HCT116 (cell line): ENCODE measurements at regions not wholly inside any gene's neighbourhood (a gene's known extent, or its start where the extent isn't known, plus 50 kb on each side); places are given as distances from the start of the nearest gene placed in this dataset.

Experiments used
- ATAC-seq: fragments of 200-7000 bp; cut with Tn5 transposase; 2 replicates; pipeline ENCODE4 v1.9.1; 2020; ENCODE audit warnings: mild to moderate bottlenecking, moderate library complexity
- BruUV-seq: library from RNA; stranded (reverse); fragments of 400-500 nt; replicated peaks from 2 replicates; lab custom pipeline; 2021; lab: Mats Ljungman, UMichigan
- CTCF ChIA-PET: fragments of 300-600 bp; sonication (Branson Sonifier 250); formaldehyde crosslinking; loops from one replicate; lab custom pipeline; 2021; ENCODE audit warnings: antibody characterized with exemption; lab: Charles Lee
- POLR2A ChIA-PET: fragments of 300-600, 350-600 bp; sonication (Branson Sonifier 250); formaldehyde crosslinking; loops from one replicate; lab custom pipeline; 2021; ENCODE audit warnings: antibody characterized with exemption; lab: Charles Lee
- RAD21 ChIA-PET, 2 experiments: fragments of 300-600 bp; sonication (Branson Sonifier 250); formaldehyde crosslinking; loops; one replicate each; lab custom pipeline; 2023; ENCODE audit warnings: low total read pairs in 2 of 2; ENCODE audit not compliant: uncharacterized antibody in 2 of 2, unreplicated experiment in 2 of 2, low non-redundant PET in 1 of 2; lab: Charles Lee
- DNase-seq: peaks from one replicate; pipeline ENCODE4 v3.0.0-alpha.2; 2010; ENCODE audit warnings: low read depth, low spot score
- H2AFZ ChIP-seq: fragments of 200-600 bp; shearing (Covaris generic), sonication (generic); 2 replicates; pipeline ENCODE4 v1.6.1; 2017; ENCODE audit warnings: low read depth, mixed run types, mixed read lengths, antibody characterized with exemption, low read length; ENCODE audit not compliant: poor library complexity, severe bottlenecking
- H3K27ac ChIP-seq: 2 replicates; pipeline ENCODE4 v1.5.1; 2012; ENCODE audit warnings: low read depth, low read length
- H3K27me3 ChIP-seq: fragments of 200-600 bp; sonication (generic); 2 replicates; pipeline ENCODE4 v1.6.1; 2016; ENCODE audit warnings: mixed run types, low read length, mixed read lengths; ENCODE audit not compliant: insufficient read depth
- H3K36me3 ChIP-seq, 2 experiments: fragments of 200-500 bp in 1 of 2; fragments of 200-600 bp in 1 of 2; sonication (Bioruptor generic) in 1 of 2; sonication (generic) in 1 of 2; 2 replicates each; pipeline versions ENCODE4 v1.5.1 to v1.6.1; 2014 to 2016; ENCODE audit warnings: low read length in 2 of 2, inconsistent platforms in 1 of 2, mixed read lengths in 1 of 2, mixed run types in 1 of 2; ENCODE audit not compliant: insufficient read depth in 2 of 2, control insufficient read depth in 1 of 2
- H3K4me1 ChIP-seq, 2 experiments: fragments of 200-600 bp in 1 of 2; sonication (generic) in 1 of 2; 2 replicates each; pipeline versions ENCODE4 v1.5.1 to v1.6.1; 2012 to 2017; ENCODE audit warnings: low read length in 2 of 2, inconsistent platforms in 1 of 2, mild to moderate bottlenecking in 1 of 2, mixed read lengths in 1 of 2, mixed run types in 1 of 2, moderate library complexity in 1 of 2; ENCODE audit not compliant: insufficient read depth in 2 of 2, control insufficient read depth in 1 of 2
- H3K4me2 ChIP-seq: fragments of 200-600 bp; sonication (generic); 2 replicates; pipeline ENCODE4 v1.6.1; 2017; ENCODE audit warnings: mixed run types, low read length, mixed read lengths
- H3K4me3 ChIP-seq, 2 experiments: fragments of 200-600 bp in 1 of 2; sonication (generic) in 1 of 2; replicated peaks in 1 of 2; 2 replicates each; pipeline ENCODE4 v1.5.1; 2011 to 2016; ENCODE audit warnings: low read length in 2 of 2, control low read depth in 1 of 2, low read depth in 1 of 2, mild to moderate bottlenecking in 1 of 2, mixed read lengths in 1 of 2, mixed run types in 1 of 2
- H3K79me2 ChIP-seq: fragments of 200-600 bp; sonication (generic); 2 replicates; pipeline ENCODE4 v1.6.1; 2017; ENCODE audit warnings: mild to moderate bottlenecking, mixed run types, low read length, moderate library complexity, mixed read lengths; ENCODE audit not compliant: insufficient read depth
- H3K9ac ChIP-seq: fragments of 200-600 bp; sonication (generic); 2 replicates; pipeline ENCODE4 v1.6.1; 2016; ENCODE audit warnings: low read length, mixed read lengths
- H3K9me2 ChIP-seq: fragments of 200-600 bp; sonication (generic), shearing (Covaris generic); 2 replicates; pipeline ENCODE4 v1.6.1; 2017; ENCODE audit warnings: mixed run types, mild to moderate bottlenecking, moderate library complexity; ENCODE audit not compliant: insufficient read depth
- H3K9me3 ChIP-seq, 2 experiments: fragments of 200-500 bp in 1 of 2; fragments of 200-600 bp in 1 of 2; sonication (Bioruptor generic) in 1 of 2; sonication (generic) in 1 of 2; 2 replicates each; pipeline ENCODE4 v1.6.1; 2014 to 2017; ENCODE audit warnings: low read length in 2 of 2, mixed read lengths in 2 of 2, inconsistent platforms in 1 of 2, low read depth in 1 of 2, mild to moderate bottlenecking in 1 of 2, mixed run types in 1 of 2, moderate library complexity in 1 of 2; ENCODE audit not compliant: control insufficient read depth in 1 of 2, insufficient read depth in 1 of 2
- H4K20me1 ChIP-seq: fragments of 200-600 bp; sonication (generic), shearing (Covaris generic); 2 replicates; pipeline ENCODE4 v1.6.1; 2017; ENCODE audit warnings: mixed run types, mild to moderate bottlenecking, moderate library complexity; ENCODE audit not compliant: insufficient read depth
- CEBPB ChIP-seq: IDR thresholded peaks from 2 replicates; pipeline ENCODE4 v1.6.1; 2012; ENCODE audit warnings: low read depth
- JUND ChIP-seq: IDR thresholded peaks from 2 replicates; pipeline ENCODE4 v1.6.1; 2012
- RAD21 ChIP-seq: IDR thresholded peaks from 2 replicates; pipeline ENCODE4 v1.6.1; 2012; ENCODE audit warnings: low read depth, mild to moderate bottlenecking
- SP1 ChIP-seq: IDR thresholded peaks from 2 replicates; pipeline ENCODE4 v1.6.1; 2012; ENCODE audit warnings: low read depth
- SRF ChIP-seq: IDR thresholded peaks from 2 replicates; pipeline ENCODE4 v1.6.1; 2012; ENCODE audit warnings: low read depth
- TCF7L2 ChIP-seq: IDR thresholded peaks from 2 replicates; pipeline ENCODE4 v1.7.0; 2011; ENCODE audit warnings: borderline replicate concordance, inconsistent platforms; ENCODE audit not compliant: insufficient read depth, insufficient read length; ENCODE audit errors: extremely low read depth
- YY1 ChIP-seq: IDR thresholded peaks from 2 replicates; pipeline ENCODE4 v1.6.1; 2011; ENCODE audit warnings: low read length, low read depth, moderate library complexity, mild to moderate bottlenecking; ENCODE audit not compliant: insufficient replicate concordance; ENCODE audit errors: extremely low read depth
- intact Hi-C: fragments of 100-400 bp; cut with micrococcal nuclease; formaldehyde crosslinking; loops from 2 replicates; pipeline ENCODE4 v1.10.0; 2022
- TF ChIP-seq, protein P1 (sequence below), 3 experiments: fragments of 200-600 bp in 1 of 3; sonication (generic) in 1 of 3; IDR thresholded peaks in 2 of 3; conservative IDR thresholded peaks in 1 of 3; 2 replicates each; pipeline ENCODE4 v1.5.1; 2012 to 2017; ENCODE audit warnings: low read depth in 2 of 3, low read length in 2 of 3, antibody characterized with exemption in 1 of 3, borderline replicate concordance in 1 of 3, control low read depth in 1 of 3, mild to moderate bottlenecking in 1 of 3, mixed read lengths in 1 of 3, mixed run types in 1 of 3, moderate library complexity in 1 of 3; ENCODE audit not compliant: insufficient read depth in 1 of 3
- TF ChIP-seq, protein P2 (sequence below): IDR thresholded peaks from 2 replicates; pipeline ENCODE4 v1.6.1; 2012

DNA sequence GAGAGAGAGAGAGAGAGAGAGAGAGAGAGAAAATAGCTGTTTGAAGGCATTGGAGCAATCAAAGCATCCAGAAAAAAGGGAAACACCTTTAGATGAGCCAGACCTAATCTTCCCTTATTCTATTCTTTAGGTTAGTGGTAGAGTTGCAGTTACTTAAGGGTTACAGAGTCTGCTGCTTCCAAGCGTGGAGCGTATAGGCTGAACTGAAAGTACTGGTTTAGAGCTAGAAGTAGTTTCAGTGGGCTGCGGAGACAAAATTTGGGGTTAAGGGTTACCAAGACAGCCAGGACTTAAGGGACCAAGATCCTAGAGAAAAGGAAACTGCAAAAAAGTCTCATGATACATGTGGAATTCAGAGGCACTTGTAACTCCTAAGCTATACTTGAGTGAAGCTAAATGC, 66.1 kb upstream of the MEIS2 start:
- no peak overlapping the region for H3K4me3 ChIP-seq
- no peak overlapping the region for H3K9ac ChIP-seq
- ChIA-PET POLR2A (no interaction called here), CTCF (no interaction called here), RAD21 (no interaction called here)
- no peaks in the 10 kb centered on the region for H3K36me3 ChIP-seq
- DNase-seq (no peak), ATAC-seq (no peak)
- no peaks in the 10 kb centered on the region for H3K4me1 ChIP-seq
- no peak for TF ChIP-seq JUND
- no peak for TF ChIP-seq SP1
- TF ChIP-seq, protein P1, sequence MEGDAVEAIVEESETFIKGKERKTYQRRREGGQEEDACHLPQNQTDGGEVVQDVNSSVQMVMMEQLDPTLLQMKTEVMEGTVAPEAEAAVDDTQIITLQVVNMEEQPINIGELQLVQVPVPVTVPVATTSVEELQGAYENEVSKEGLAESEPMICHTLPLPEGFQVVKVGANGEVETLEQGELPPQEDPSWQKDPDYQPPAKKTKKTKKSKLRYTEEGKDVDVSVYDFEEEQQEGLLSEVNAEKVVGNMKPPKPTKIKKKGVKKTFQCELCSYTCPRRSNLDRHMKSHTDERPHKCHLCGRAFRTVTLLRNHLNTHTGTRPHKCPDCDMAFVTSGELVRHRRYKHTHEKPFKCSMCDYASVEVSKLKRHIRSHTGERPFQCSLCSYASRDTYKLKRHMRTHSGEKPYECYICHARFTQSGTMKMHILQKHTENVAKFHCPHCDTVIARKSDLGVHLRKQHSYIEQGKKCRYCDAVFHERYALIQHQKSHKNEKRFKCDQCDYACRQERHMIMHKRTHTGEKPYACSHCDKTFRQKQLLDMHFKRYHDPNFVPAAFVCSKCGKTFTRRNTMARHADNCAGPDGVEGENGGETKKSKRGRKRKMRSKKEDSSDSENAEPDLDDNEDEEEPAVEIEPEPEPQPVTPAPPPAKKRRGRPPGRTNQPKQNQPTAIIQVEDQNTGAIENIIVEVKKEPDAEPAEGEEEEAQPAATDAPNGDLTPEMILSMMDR (IDR thresholded peaks at IDR 0.05 in 2 of 3, conservative IDR thresholded peaks at IDR 0.05 in 1 of 3; ENCODE audit: borderline replicate concordance in 1 of 3, insufficient read depth in 1 of 3, low read depth in 2 of 3, low read length in 2 of 3) = no peak
- TF ChIP-seq, protein P2, sequence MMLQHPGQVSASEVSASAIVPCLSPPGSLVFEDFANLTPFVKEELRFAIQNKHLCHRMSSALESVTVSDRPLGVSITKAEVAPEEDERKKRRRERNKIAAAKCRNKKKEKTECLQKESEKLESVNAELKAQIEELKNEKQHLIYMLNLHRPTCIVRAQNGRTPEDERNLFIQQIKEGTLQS = no peak
- no peak for TF ChIP-seq CEBPB
- no peak for TF ChIP-seq TCF7L2
- TF ChIP-seq SRF = no peak
- TF ChIP-seq YY1 = no peak
- TF ChIP-seq RAD21 = no peak
- intact Hi-C loops = no loop called here
- H3K27me3 ChIP-seq = no peaks in the 10 kb centered on the region
- no peaks in the 10 kb centered on the region for H3K9me3 ChIP-seq
- H3K27ac ChIP-seq = no peak overlapping the region
- H2AFZ ChIP-seq = no peak overlapping the region
- H3K9me2 ChIP-seq = no peaks in the 10 kb centered on the region
- BruUV-seq = no TSS peak
- no peak overlapping the region for H3K4me2 ChIP-seq
- no peaks in the 10 kb centered on the region for H4K20me1 ChIP-seq
- H3K79me2 ChIP-seq = no peaks in the 10 kb centered on the region
